H9 (cell line): ENCODE measurements at regions not wholly inside any gene's neighbourhood (a gene's known extent, or its start where the extent isn't known, plus 50 kb on each side); places are given as distances from the start of the nearest gene placed in this dataset.

Experiments
- DNase-seq: peaks from one replicate; pipeline ENCODE4 v3.0.0-alpha.2; 2017
- H2AFZ ChIP-seq: one replicate; pipeline ENCODE4 v1.6.1; 2013; ENCODE audit warnings: mild to moderate bottlenecking, low read length, control low read depth, moderate library complexity
- H2AK5ac ChIP-seq: 2 replicates; pipeline ENCODE4 v1.6.1; 2013; ENCODE audit warnings: low read length, control low read depth, mixed read lengths; ENCODE audit not compliant: insufficient read length
- H2BK120ac ChIP-seq: one replicate; pipeline ENCODE4 v1.6.1; 2013; ENCODE audit warnings: low read depth, mild to moderate bottlenecking, low read length, control low read depth, inconsistent platforms; ENCODE audit not compliant: poor library complexity, severe bottlenecking
- H2BK12ac ChIP-seq: 2 replicates; pipeline ENCODE4 v1.6.1; 2013; ENCODE audit warnings: low read length, control low read depth, mixed read lengths, low read depth; ENCODE audit not compliant: insufficient read length
- H2BK15ac ChIP-seq: 2 replicates; pipeline ENCODE4 v1.6.1; 2013; ENCODE audit warnings: low read depth, low read length, control low read depth
- H2BK20ac ChIP-seq: one replicate; pipeline ENCODE4 v1.6.1; 2013; ENCODE audit warnings: low read depth, mild to moderate bottlenecking, low read length, control low read depth, inconsistent platforms; ENCODE audit not compliant: poor library complexity, severe bottlenecking
- H2BK5ac ChIP-seq: 2 replicates; pipeline ENCODE4 v1.6.1; 2013; ENCODE audit warnings: low read length, control low read depth, mixed read lengths; ENCODE audit not compliant: insufficient read length
- H3K14ac ChIP-seq: 2 replicates; pipeline ENCODE4 v1.6.1; 2013; ENCODE audit warnings: low read length, control low read depth; ENCODE audit not compliant: insufficient read depth
- H3K18ac ChIP-seq: 2 replicates; pipeline ENCODE4 v1.6.1; 2013; ENCODE audit warnings: low read depth, mild to moderate bottlenecking, mixed read lengths, low read length, control low read depth; ENCODE audit not compliant: insufficient read length
- H3K23ac ChIP-seq: 2 replicates; pipeline ENCODE4 v1.6.1; 2013; ENCODE audit warnings: low read length, control low read depth, mixed read lengths, low read depth; ENCODE audit not compliant: insufficient read length
- H3K23me2 ChIP-seq: 2 replicates; pipeline ENCODE4 v1.6.1; 2013; ENCODE audit warnings: low read depth, mild to moderate bottlenecking, mixed read lengths, low read length, control low read depth; ENCODE audit not compliant: insufficient read length, poor library complexity, severe bottlenecking
- H3K27ac ChIP-seq: 2 replicates; pipeline ENCODE4 v1.5.1; 2013; ENCODE audit warnings: low read length, control low read depth, mixed read lengths, low read depth; ENCODE audit not compliant: insufficient read length
- H3K27me3 ChIP-seq: 2 replicates; pipeline ENCODE4 v1.6.1; 2013; ENCODE audit warnings: low read length, control low read depth, inconsistent platforms; ENCODE audit not compliant: insufficient read depth
- H3K4ac ChIP-seq: 2 replicates; pipeline ENCODE4 v1.6.1; 2013; ENCODE audit warnings: low read depth, mild to moderate bottlenecking, control low read depth, inconsistent platforms, low read length, moderate library complexity
- H3K4me1 ChIP-seq: 2 replicates; pipeline ENCODE4 v1.6.1; 2013; ENCODE audit warnings: low read length, control low read depth, inconsistent platforms; ENCODE audit not compliant: insufficient read depth
- H3K4me2 ChIP-seq: 2 replicates; pipeline ENCODE4 v1.6.1; 2013; ENCODE audit warnings: low read length, control low read depth, mixed read lengths; ENCODE audit not compliant: insufficient read length, insufficient read depth
- H3K56ac ChIP-seq: 2 replicates; pipeline ENCODE4 v1.6.1; 2013; ENCODE audit warnings: low read depth, mild to moderate bottlenecking, mixed read lengths, low read length, control low read depth; ENCODE audit not compliant: insufficient read length
- H3K79me1 ChIP-seq: 2 replicates; pipeline ENCODE4 v1.6.1; 2013; ENCODE audit warnings: low read depth, mild to moderate bottlenecking, moderate library complexity, low read length, control low read depth, inconsistent platforms; ENCODE audit not compliant: insufficient read depth, poor library complexity, severe bottlenecking
- H3K79me2 ChIP-seq: 2 replicates; pipeline ENCODE4 v1.6.1; 2013; ENCODE audit warnings: low read length, control low read depth, inconsistent platforms; ENCODE audit not compliant: insufficient read depth
- H3K9ac ChIP-seq: 2 replicates; pipeline ENCODE4 v1.6.1; 2013; ENCODE audit warnings: low read length, control low read depth, mixed read lengths; ENCODE audit not compliant: insufficient read length; ENCODE audit errors: extremely low read depth
- H3K9me3 ChIP-seq: one replicate; pipeline ENCODE4 v1.6.1; 2013; ENCODE audit warnings: low read depth, low read length, inconsistent platforms; ENCODE audit not compliant: control insufficient read depth
- H3T11ph ChIP-seq: one replicate; pipeline ENCODE4 v1.6.1; 2013; ENCODE audit warnings: mild to moderate bottlenecking, low read length, control low read depth, inconsistent platforms
- H4K20me1 ChIP-seq: one replicate; pipeline ENCODE4 v1.6.1; 2013; ENCODE audit not compliant: control insufficient read depth, insufficient read length, insufficient read depth
- H4K5ac ChIP-seq: 2 replicates; pipeline ENCODE4 v1.6.1; 2013; ENCODE audit warnings: low read depth, mild to moderate bottlenecking, mixed read lengths, low read length, control low read depth; ENCODE audit not compliant: insufficient read length
- H4K8ac ChIP-seq: replicated peaks from 2 replicates; pipeline ENCODE4 v1.6.1; 2013; ENCODE audit warnings: low read length, control low read depth, mixed read lengths, low read depth; ENCODE audit not compliant: insufficient read length
- H4K91ac ChIP-seq: 2 replicates; pipeline ENCODE4 v1.6.1; 2013; ENCODE audit warnings: low read depth, mild to moderate bottlenecking, moderate library complexity, mixed read lengths, low read length, control low read depth; ENCODE audit not compliant: insufficient read length
- H3K27ac Mint-ChIP-seq, 3 experiments: 2 replicates in 2 of 3; 3 replicates in 1 of 3; pipeline ENCODE4 v1.8.0; 2020 to 2021; ENCODE audit warnings: mixed read lengths in 3 of 3, mild to moderate bottlenecking in 1 of 3, moderate library complexity in 1 of 3
- H3K27me3 Mint-ChIP-seq: 2 replicates; pipeline ENCODE4 v1.8.0; 2021; ENCODE audit warnings: low read depth, mild to moderate bottlenecking, moderate library complexity, mixed read lengths
- H3K36me3 Mint-ChIP-seq, 3 experiments: 2 replicates in 2 of 3; 3 replicates in 1 of 3; pipeline ENCODE4 v1.8.0; 2020 to 2021; ENCODE audit warnings: low read depth in 3 of 3, mixed read lengths in 3 of 3; ENCODE audit not compliant: insufficient read depth in 1 of 3
- H3K4me1 Mint-ChIP-seq, 2 experiments: 2 replicates each; pipeline ENCODE4 v1.8.0; 2020; ENCODE audit warnings: mixed read lengths in 2 of 2
- H3K4me3 Mint-ChIP-seq, 2 experiments: 2 replicates in 1 of 2; 3 replicates in 1 of 2; pipeline ENCODE4 v1.8.0; 2020 to 2021; ENCODE audit warnings: mild to moderate bottlenecking in 2 of 2, mixed read lengths in 2 of 2, moderate library complexity in 1 of 2
- H3K9me3 Mint-ChIP-seq, 2 experiments: 2 replicates in 1 of 2; 3 replicates in 1 of 2; pipeline ENCODE4 v1.8.0; 2020; ENCODE audit warnings: mild to moderate bottlenecking in 2 of 2, mixed read lengths in 2 of 2, moderate library complexity in 1 of 2
- CTCF ChIP-seq: fragments of 200-600 bp; sonication (generic); conservative IDR thresholded peaks from 3 replicates; pipeline ENCODE4 v1.8.0; 2021; ENCODE audit warnings: antibody characterized with exemption, mild to moderate bottlenecking
- WGBS: extraction: QIAGEN DNeasy Blood & Tissue Kit; methylation state at CpG from one replicate; pipeline ENCODE4 v1.1.7; 2013; ENCODE audit warnings: missing lambda C conversion rate, low lambda C conversion rate, mixed read lengths; ENCODE audit not compliant: insufficient read length; ENCODE audit errors: extremely low coverage; 5-methylcytosine and 5-hydroxymethylcytosine counted together

- Histone ChIP-seq H3K23me2 (no peaks in the 10 kb centered on the region), H3K56ac (no peak overlapping the region), H4K91ac (no peak overlapping the region), H4K20me1 (no peaks in the 10 kb centered on the region), H3K9me3 (no peaks in the 10 kb centered on the region), H3K79me1 (no peaks in the 10 kb centered on the region), H2AFZ (no peak overlapping the region), H2BK15ac (no peak overlapping the region), H2BK12ac (no peak overlapping the region), H3K4ac (no peak overlapping the region), H3K4me1 (no peaks in the 10 kb centered on the region), H3K79me2 (no peaks in the 10 kb centered on the region), H3K27ac (no peak overlapping the region), H2AK5ac (no peak overlapping the region), H2BK5ac (no peak overlapping the region), H3T11ph (no peak overlapping the region), H3K14ac (no peak overlapping the region), H3K23ac (no peak overlapping the region), H2BK20ac (no peak overlapping the region), H2BK120ac (no peak overlapping the region), H3K18ac (no peak overlapping the region), H3K9ac (no peak overlapping the region), H3K27me3 (no peaks in the 10 kb centered on the region), H4K5ac (no peak overlapping the region), H3K4me2 (no peak overlapping the region), H4K8ac (no peak overlapping the region)
- Mint-ChIP-seq H3K4me3 (no peak overlapping the region), H3K27me3 (no peaks in the 10 kb centered on the region), H3K27ac (no peak overlapping the region), H3K4me1 (no peaks in the 10 kb centered on the region), H3K36me3 (no peaks in the 10 kb centered on the region), H3K9me3 (no peaks in the 10 kb centered on the region)
- DNase-seq = no peak
- TF ChIP-seq CTCF = no peak
- WGBS = no CpG with 5 or more reads among the region's 1 CpG
These were observed 776.6 kb downstream of the RAB28 start for GRCh38 chr4:12707381-12708175.
